B cell (primary cell): ENCODE measurements at regions not wholly inside any gene's neighbourhood (a gene's known extent, or its start where the extent isn't known, plus 50 kb on each side); places are given as distances from the start of the nearest gene placed in this dataset.

Experiments
- ATAC-seq: fragments of 200-7000 bp; cut with Tn5 transposase; one replicate; pipeline ENCODE4 v1.10.0; 2021; ENCODE audit warnings: low read depth, mild to moderate bottlenecking, moderate number of reproducible peaks, moderate library complexity
- CTCF ChIA-PET: fragments of 350-600 bp; sonication (Branson Sonifier 250); formaldehyde crosslinking; loops from one replicate; lab custom pipeline; 2021; ENCODE audit warnings: antibody characterized with exemption, inconsistent platforms; lab: Charles Lee
- POLR2A ChIA-PET: fragments of 350-600 bp; sonication (Branson Sonifier 250); formaldehyde crosslinking; loops from one replicate; lab custom pipeline; 2021; ENCODE audit warnings: antibody characterized with exemption; lab: Charles Lee
- DNase-seq: peaks from one replicate; pipeline ENCODE4 v3.0.0; 2013
- H2AFZ ChIP-seq: 2 replicates; pipeline ENCODE4 v1.6.1; 2012; ENCODE audit warnings: mild to moderate bottlenecking, low read depth, low read length; ENCODE audit not compliant: insufficient read depth, poor library complexity, severe bottlenecking
- H3K27ac ChIP-seq, 2 donors: 1 replicate in 1 of 2; 2 replicates in 1 of 2; pipeline ENCODE4 v1.5.1; 2012 to 2013; ENCODE audit warnings: low read length in 2 of 2, mild to moderate bottlenecking in 2 of 2, moderate library complexity in 1 of 2
- H3K27me3 ChIP-seq, 4 experiments: fragments of 200-600 bp in 1 of 4; sonication (generic) in 1 of 4; replicated peaks in 1 of 4; 1 replicate in 2 of 4; 2 replicates in 2 of 4; pipeline versions ENCODE4 v1.6.1 to v1.7.0; 2013 to 2016; ENCODE audit warnings: low read length in 3 of 4, mild to moderate bottlenecking in 2 of 4, mixed read lengths in 1 of 4, moderate library complexity in 1 of 4; ENCODE audit not compliant: insufficient read depth in 4 of 4, control insufficient read depth in 3 of 4; ENCODE audit errors: control extremely low read depth in 1 of 4
- H3K36me3 ChIP-seq, 2 experiments: replicated peaks in 1 of 2; 1 replicate in 1 of 2; 2 replicates in 1 of 2; pipeline versions ENCODE4 v1.6.1 to v1.7.1; 2013; ENCODE audit warnings: low read length in 1 of 2; ENCODE audit not compliant: insufficient read depth in 2 of 2, control insufficient read depth in 1 of 2; ENCODE audit errors: control extremely low read depth in 1 of 2, extremely low read depth in 1 of 2
- H3K4me1 ChIP-seq, 2 donors: fragments of 200-600 bp in 1 of 2; sonication (generic) in 1 of 2; 1 replicate in 1 of 2; 2 replicates in 1 of 2; pipeline versions ENCODE4 v1.5.1 to v1.6.1; 2013 to 2017; ENCODE audit warnings: low read length in 2 of 2; ENCODE audit not compliant: control insufficient read depth in 2 of 2, insufficient read depth in 2 of 2
- H3K4me2 ChIP-seq: replicated peaks from 2 replicates; pipeline ENCODE3; 2012; ENCODE audit warnings: mild to moderate bottlenecking, low read depth, low read length; ENCODE audit not compliant: poor library complexity, severe bottlenecking
- H3K4me3 ChIP-seq, 5 experiments: fragments of 200-600 bp in 1 of 5; sonication (generic) in 1 of 5; 1 replicate in 3 of 5; 2 replicates in 2 of 5; pipeline versions ENCODE4 v1.5.1 to v1.7.0; 2011 to 2016; ENCODE audit warnings: low read length in 4 of 5, mild to moderate bottlenecking in 4 of 5, low read depth in 2 of 5, control low read depth in 1 of 5, moderate library complexity in 1 of 5; ENCODE audit not compliant: insufficient read depth in 1 of 5; ENCODE audit errors: control extremely low read depth in 1 of 5, extremely low read depth in 1 of 5
- H3K79me2 ChIP-seq: fragments of 200-600 bp; sonication (generic); one replicate; pipeline ENCODE4 v1.6.0; 2016; ENCODE audit warnings: low read length; ENCODE audit not compliant: control insufficient read depth, insufficient read depth
- H3K9ac ChIP-seq: fragments of 200-600 bp; sonication (generic); 2 replicates; pipeline ENCODE4 v1.6.1; 2017; ENCODE audit warnings: mild to moderate bottlenecking, low read length, moderate library complexity
- H3K9me3 ChIP-seq, 3 donors: one replicate each; pipeline versions ENCODE4 v1.6.1 to v1.7.1; 2013; ENCODE audit warnings: low read length in 2 of 3; ENCODE audit not compliant: control insufficient read depth in 2 of 3, insufficient read depth in 1 of 3; ENCODE audit errors: control extremely low read depth in 1 of 3
- H4K20me1 ChIP-seq: 2 replicates; pipeline ENCODE4 v1.6.0; 2012; ENCODE audit warnings: mild to moderate bottlenecking, low read length; ENCODE audit not compliant: insufficient read depth, control insufficient read depth, poor library complexity, severe bottlenecking
- H3K27ac Mint-ChIP-seq: one replicate; pipeline ENCODE4 v1.8.0; 2021; ENCODE audit warnings: mixed read lengths
- H3K27me3 Mint-ChIP-seq: one replicate; pipeline ENCODE4 v1.8.0; 2021; ENCODE audit warnings: mixed read lengths
- H3K4me1 Mint-ChIP-seq: one replicate; pipeline ENCODE4 v1.8.0; 2021; ENCODE audit warnings: mixed read lengths
- H3K4me3 Mint-ChIP-seq: one replicate; pipeline ENCODE4 v1.8.0; 2021; ENCODE audit warnings: mixed read lengths
- H3K9me3 Mint-ChIP-seq: one replicate; pipeline ENCODE4 v1.8.0; 2022; ENCODE audit warnings: mixed read lengths; ENCODE audit not compliant: insufficient read depth
- CTCF ChIP-seq: fragments of 200-600 bp; IDR thresholded peaks from one replicate; pipeline ENCODE4 v1.8.0; 2022; ENCODE audit warnings: antibody characterized with exemption, mild to moderate bottlenecking
- EZH2 ChIP-seq: IDR thresholded peaks from 2 replicates; pipeline ENCODE4 v1.6.1; 2012; ENCODE audit warnings: borderline replicate concordance, low read depth, mild to moderate bottlenecking, moderate library complexity, low read length; ENCODE audit not compliant: insufficient read depth, poor library complexity, severe bottlenecking
- WGBS: methylation state at CpG from one replicate; pipeline ENCODE4 v1.1.5; 2013; ENCODE audit warnings: missing lambda C conversion rate; ENCODE audit not compliant: insufficient coverage; 5-methylcytosine and 5-hydroxymethylcytosine counted together
- intact Hi-C: fragments of 100-400 bp; cut with micrococcal nuclease; formaldehyde crosslinking; loops from one replicate; pipeline ENCODE4 v1.10.0; 2022

DNA sequence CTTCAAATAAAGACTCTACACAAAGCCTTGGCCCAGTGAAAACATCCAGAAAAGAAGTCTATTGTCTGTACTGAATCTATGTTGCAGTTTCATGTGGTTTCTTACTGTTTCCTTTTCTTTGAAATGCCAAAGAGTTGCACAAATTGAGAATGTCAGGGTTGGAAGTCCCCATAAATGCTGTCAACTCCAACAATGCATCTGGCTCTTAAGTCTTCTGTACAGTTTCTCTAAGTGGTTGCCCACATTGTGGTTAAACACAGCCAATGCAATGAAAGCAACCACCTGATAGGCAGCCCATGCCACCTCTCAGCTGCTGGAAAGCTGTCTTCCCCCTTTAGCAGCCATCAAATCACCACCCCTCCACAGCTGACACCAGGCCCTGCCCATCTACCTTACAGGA lies 67.2 kb upstream of the C1GALT1C1 start:
- no peak overlapping the region for H3K4me2 ChIP-seq
- H3K27me3 Mint-ChIP-seq: no peaks in the 10 kb centered on the region
- no peak overlapping the region for H3K4me3 Mint-ChIP-seq
- no peak for TF ChIP-seq EZH2
- no peak for TF ChIP-seq CTCF
- H3K4me3 ChIP-seq: no peak overlapping the region
- no peak overlapping the region for H2AFZ ChIP-seq
- H3K27me3 ChIP-seq: no peaks in the 10 kb centered on the region
- no peaks in the 10 kb centered on the region for H4K20me1 ChIP-seq
- no peak overlapping the region for H3K9ac ChIP-seq
- H3K27ac Mint-ChIP-seq: no peak overlapping the region
- ATAC-seq (no peak), DNase-seq (no peak)
- no peak overlapping the region for H3K27ac ChIP-seq
- intact Hi-C loops: no loop called here
- H3K9me3 Mint-ChIP-seq: no peaks in the 10 kb centered on the region
- H3K9me3 ChIP-seq: no peaks in the 10 kb centered on the region
- H3K79me2 ChIP-seq: no peaks in the 10 kb centered on the region
- H3K4me1 ChIP-seq: no peaks in the 10 kb centered on the region
- peaks cover 2% of the 10 kb centered on the region for H3K4me1 Mint-ChIP-seq
- ChIA-PET CTCF (no interaction called here), POLR2A (no interaction called here)
- H3K36me3 ChIP-seq: no peaks in the 10 kb centered on the region

- no peak overlapping the region for H3K4me3 ChIP-seq
- H3K27me3 ChIP-seq: no peaks in the 10 kb centered on the region
- H3K4me3 Mint-ChIP-seq: no peak overlapping the region
- H3K27ac ChIP-seq: no peak overlapping the region
- no peaks in the 10 kb centered on the region for H3K36me3 ChIP-seq
- DNase-seq: no peak
- no peaks in the 10 kb centered on the region for H3K4me1 ChIP-seq
- H3K4me2 ChIP-seq: no peak overlapping the region
- no peaks in the 10 kb centered on the region for H3K9me3 Mint-ChIP-seq
- intact Hi-C loops: no loop called here
- no peaks in the 10 kb centered on the region for H3K4me1 Mint-ChIP-seq
- ChIA-PET POLR2A (no interaction called here), CTCF (no interaction called here)
- ATAC-seq: no peak
- no peak overlapping the region for H3K27ac Mint-ChIP-seq
- H3K9me3 ChIP-seq: no peaks in the 10 kb centered on the region
- H4K20me1 ChIP-seq: no peaks in the 10 kb centered on the region
- TF ChIP-seq CTCF (no peak), EZH2 (no peak)
- no CpG with 5 or more reads among the region's 2 CpGs for WGBS
- H3K9ac ChIP-seq: no peak overlapping the region
- no peak overlapping the region for H2AFZ ChIP-seq
- H3K27me3 Mint-ChIP-seq: no peaks in the 10 kb centered on the region
- no peaks in the 10 kb centered on the region for H3K79me2 ChIP-seq
Measured at GRCh38 chrX:120692319-120692718, 62.5 kb upstream of the C1GALT1C1 start.
